Astrocyte of the cerebellum (primary cell): ENCODE measurements at regions not wholly inside any gene's neighbourhood (a gene's known extent, or its start where the extent isn't known, plus 50 kb on each side); places are given as distances from the start of the nearest gene placed in this dataset.

Source experiments
- DNase-seq: peaks from one replicate; pipeline ENCODE4 v3.0.0-alpha.2; 2011; ENCODE audit warnings: low read depth
- H3K4me3 ChIP-seq: 2 replicates; pipeline ENCODE4 v1.5.1; 2011; ENCODE audit warnings: mild to moderate bottlenecking, low read depth, low read length, moderate library complexity
- in situ Hi-C: cut with HindIII; loops from 2 replicates; pipeline ENCODE4 v1.10.0; 2017; ENCODE audit warnings: low sequenced_read_pairs
- TF ChIP-seq, protein P1 (sequence below): IDR thresholded peaks from 2 replicates; pipeline ENCODE4 v1.5.1; 2012; ENCODE audit warnings: low read length, low read depth, moderate library complexity, mild to moderate bottlenecking; ENCODE audit errors: missing control alignments

DNA sequence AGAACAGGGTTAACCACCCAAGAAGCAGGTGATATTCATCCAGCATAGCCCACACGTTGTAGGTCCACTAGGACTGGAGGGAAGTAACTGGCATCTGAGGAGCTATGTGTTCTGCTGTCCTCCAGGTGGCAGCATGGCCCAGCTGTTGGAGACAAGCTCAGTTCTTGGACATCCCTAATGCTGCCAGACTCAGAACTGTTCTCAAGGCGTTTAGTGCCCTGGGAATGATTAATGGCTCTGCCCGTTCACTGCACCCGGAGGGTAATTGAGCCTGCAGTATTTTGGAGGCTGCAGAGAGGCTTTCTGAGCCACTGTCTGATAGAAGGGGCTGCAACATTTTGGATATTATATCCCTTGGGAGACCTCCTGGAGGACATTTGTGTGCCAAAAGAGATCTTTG lies 521.3 kb upstream of the SEMA6D start:
- TF ChIP-seq, protein P1, sequence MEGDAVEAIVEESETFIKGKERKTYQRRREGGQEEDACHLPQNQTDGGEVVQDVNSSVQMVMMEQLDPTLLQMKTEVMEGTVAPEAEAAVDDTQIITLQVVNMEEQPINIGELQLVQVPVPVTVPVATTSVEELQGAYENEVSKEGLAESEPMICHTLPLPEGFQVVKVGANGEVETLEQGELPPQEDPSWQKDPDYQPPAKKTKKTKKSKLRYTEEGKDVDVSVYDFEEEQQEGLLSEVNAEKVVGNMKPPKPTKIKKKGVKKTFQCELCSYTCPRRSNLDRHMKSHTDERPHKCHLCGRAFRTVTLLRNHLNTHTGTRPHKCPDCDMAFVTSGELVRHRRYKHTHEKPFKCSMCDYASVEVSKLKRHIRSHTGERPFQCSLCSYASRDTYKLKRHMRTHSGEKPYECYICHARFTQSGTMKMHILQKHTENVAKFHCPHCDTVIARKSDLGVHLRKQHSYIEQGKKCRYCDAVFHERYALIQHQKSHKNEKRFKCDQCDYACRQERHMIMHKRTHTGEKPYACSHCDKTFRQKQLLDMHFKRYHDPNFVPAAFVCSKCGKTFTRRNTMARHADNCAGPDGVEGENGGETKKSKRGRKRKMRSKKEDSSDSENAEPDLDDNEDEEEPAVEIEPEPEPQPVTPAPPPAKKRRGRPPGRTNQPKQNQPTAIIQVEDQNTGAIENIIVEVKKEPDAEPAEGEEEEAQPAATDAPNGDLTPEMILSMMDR, result peak; percentile 87
- no peak overlapping the region for H3K4me3 ChIP-seq
- in situ Hi-C loops, result loop anchor here (25.0 kb wide), 1 partner anchor 1091 kb away; no protein-coding TSS in a partner anchor
- DNase-seq, result peak; percentile 88

DNA sequence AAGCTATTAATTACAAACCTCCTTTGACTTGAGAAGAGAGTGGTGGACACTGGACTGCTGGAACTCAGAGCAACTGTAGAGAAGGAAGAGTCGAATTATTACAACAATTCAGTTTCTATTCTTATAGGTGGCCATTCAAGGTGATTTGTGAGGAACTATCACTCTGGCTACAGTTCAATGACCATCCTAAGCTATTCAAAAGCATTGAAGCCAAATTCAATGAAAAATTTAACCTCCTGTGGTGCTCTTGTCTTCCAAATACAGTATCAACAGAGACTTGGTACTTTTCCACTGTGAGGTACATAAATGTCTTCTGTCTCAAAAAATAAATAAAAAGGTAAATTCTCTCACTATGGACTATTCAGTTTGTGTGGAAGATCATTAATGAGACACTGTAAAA lies 513.3 kb upstream of the SEMA6D start:
- no peak overlapping the region for H3K4me3 ChIP-seq
- in situ Hi-C loops, result loop anchor here (5.0 kb wide), 1 partner anchor 508 kb away; no protein-coding TSS in a partner anchor
- TF ChIP-seq, protein P1, result no peak
- no peak for DNase-seq

DNA sequence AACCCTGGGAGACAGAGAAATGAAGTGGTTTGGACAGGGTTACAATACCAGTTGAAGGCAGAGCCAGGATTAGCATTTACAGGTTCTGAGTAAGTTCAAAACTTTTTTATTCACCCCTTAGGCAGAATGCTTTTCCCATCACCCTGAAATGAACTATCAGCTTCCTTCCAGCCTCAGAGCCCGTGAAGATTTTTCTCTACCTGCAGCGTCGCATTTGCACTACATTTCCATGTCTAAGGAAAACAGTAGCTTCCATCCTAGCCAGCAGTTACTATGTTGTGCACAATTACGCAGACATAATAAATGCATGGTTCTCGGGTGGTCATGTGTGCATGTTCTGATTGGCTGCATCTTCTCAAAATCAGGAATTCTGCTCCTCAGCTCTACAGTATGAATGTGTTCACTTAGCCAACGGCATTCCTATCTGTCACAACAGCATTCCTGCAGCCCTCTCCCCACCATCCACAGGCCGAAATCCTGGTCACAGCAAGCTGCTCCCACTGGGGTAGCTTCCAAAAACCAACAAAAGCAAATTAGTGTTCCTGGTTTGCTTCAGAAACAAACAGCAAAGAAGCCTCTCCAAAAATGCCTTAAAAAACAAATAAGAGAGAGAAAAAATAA lies 510.8 kb upstream of the SEMA6D start:
- TF ChIP-seq, protein P1, result no peak
- H3K4me3 ChIP-seq, result no peak overlapping the region
- in situ Hi-C loops, result no loop called here
- DNase-seq, result no peak

DNA sequence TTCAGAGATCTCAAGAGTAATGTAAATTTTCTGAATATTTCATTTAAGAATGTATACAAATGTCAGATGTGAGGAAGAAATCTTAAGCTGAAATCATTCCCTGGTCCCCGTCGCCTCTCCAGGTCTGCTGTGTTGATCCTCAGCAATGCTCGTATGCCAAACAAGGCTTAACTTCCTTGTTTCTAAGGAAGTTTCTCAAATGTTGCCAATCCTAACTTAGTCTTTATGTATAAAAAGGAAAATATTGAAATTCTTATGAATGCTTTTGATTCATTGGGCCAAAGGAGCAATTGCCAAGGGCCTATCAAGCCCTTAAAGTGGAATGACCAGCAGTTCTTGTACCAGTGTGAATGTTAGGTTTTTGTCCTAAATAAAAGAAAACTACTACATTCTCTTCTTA lies 507.7 kb upstream of the SEMA6D start:
- DNase-seq, result no peak
- TF ChIP-seq, protein P1, result no peak
- in situ Hi-C loops, result no loop called here
- no peak overlapping the region for H3K4me3 ChIP-seq

DNA sequence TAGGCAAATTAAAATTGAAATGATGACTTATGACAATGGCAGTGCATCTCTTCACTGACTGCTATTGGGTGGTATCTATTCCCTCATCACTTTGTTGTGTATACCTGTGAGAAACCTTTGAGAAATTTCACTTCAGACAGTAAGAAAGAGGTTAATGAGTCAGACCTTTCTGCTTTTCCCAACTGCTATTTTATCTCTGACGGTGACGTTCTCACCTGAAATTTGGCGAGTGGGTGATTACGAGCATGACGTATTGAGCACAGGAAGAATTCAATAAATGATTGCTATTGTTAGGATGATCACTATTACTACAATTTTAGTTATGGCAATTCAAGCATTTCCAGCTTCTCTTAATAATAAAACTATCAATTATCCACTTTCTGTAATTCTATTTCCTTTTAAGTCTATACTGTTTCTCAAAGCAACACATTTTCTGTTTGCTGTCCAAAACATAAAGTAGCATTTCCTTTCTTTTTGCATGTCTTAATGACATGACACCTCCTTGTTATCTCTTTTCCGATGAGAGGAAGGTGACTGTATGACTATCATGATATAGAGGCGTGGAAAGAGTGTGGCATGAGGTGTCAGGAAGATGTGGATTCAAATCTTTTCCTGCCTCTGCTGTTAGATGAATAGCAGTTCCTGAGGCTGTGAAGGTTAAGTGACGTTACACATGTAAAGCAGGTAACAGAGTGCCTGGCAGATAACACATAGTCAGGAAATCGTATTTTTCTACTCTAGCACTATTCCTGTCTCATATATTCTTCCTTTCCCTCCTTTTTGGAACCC lies 504.9 kb upstream of the SEMA6D start:
- no peak for DNase-seq
- TF ChIP-seq, protein P1, result no peak
- no peak overlapping the region for H3K4me3 ChIP-seq
- in situ Hi-C loops, result no loop called here

DNA sequence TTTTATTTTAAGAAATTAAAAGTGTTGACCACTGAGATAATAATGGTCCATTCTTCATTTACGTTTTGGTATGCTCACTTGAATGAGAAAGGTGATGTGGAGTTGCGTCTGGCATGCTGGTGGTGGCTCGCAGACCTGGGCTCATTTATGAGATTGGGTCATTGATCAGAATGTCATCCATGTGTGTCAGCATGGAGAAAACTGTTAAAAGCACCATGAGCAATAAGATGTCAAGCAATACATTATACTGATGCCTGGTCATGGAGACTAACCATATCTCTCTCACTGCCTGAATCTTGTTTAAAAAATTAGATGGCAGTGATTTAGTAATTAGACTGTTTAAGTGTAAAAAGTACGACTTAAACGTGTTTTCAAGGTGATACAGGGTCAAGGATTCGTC lies 503.4 kb upstream of the SEMA6D start:
- DNase-seq, result no peak
- H3K4me3 ChIP-seq, result no peak overlapping the region
- in situ Hi-C loops, result no loop called here
- TF ChIP-seq, protein P1, result no peak
